MM.1S (cell line): ENCODE measurements at regions not wholly inside any gene's neighbourhood (a gene's known extent, or its start where the extent isn't known, plus 50 kb on each side); places are given as distances from the start of the nearest gene placed in this dataset.

Source experiments
- DNase-seq: peaks from one replicate; pipeline ENCODE4 v3.0.0-alpha.2; 2015
- H2AFZ ChIP-seq: fragments of 300-600 bp; sonication (generic); 2 replicates; pipeline ENCODE4 v1.6.0; 2016; ENCODE audit warnings: antibody characterized with exemption, low read length
- H3F3A ChIP-seq: fragments of 300-600 bp; sonication (generic); 2 replicates; pipeline ENCODE4 v1.6.1; 2016; ENCODE audit warnings: mild to moderate bottlenecking, antibody characterized with exemption, low read length, moderate library complexity, mixed read lengths; ENCODE audit not compliant: insufficient read depth
- H3K27ac ChIP-seq: fragments of 300-600 bp; sonication (generic); 2 replicates; pipeline ENCODE4 v1.5.1; 2016; ENCODE audit warnings: mild to moderate bottlenecking, low read length
- H3K27me3 ChIP-seq: fragments of 300-600 bp; sonication (generic); replicated peaks from 2 replicates; pipeline ENCODE4 v1.6.0; 2016; ENCODE audit warnings: low read length; ENCODE audit not compliant: insufficient read depth
- H3K36me3 ChIP-seq: fragments of 300-600 bp; sonication (generic); replicated peaks from 2 replicates; pipeline ENCODE4 v1.6.1; 2016; ENCODE audit warnings: mild to moderate bottlenecking, low read length, mixed read lengths; ENCODE audit not compliant: insufficient read depth
- H3K4me1 ChIP-seq: fragments of 300-600 bp; sonication (generic); 2 replicates; pipeline ENCODE4 v1.6.1; 2016; ENCODE audit warnings: low read length, mixed read lengths
- H3K4me2 ChIP-seq: fragments of 300-600 bp; sonication (generic); 2 replicates; pipeline ENCODE4 v1.6.0; 2016; ENCODE audit warnings: low read depth, low read length
- H3K4me3 ChIP-seq: fragments of 300-600 bp; sonication (generic); 2 replicates; pipeline ENCODE4 v1.5.1; 2016; ENCODE audit warnings: low read length, mixed read lengths
- H3K79me2 ChIP-seq: fragments of 300-600 bp; sonication (generic); 2 replicates; pipeline ENCODE4 v1.6.1; 2016; ENCODE audit warnings: mixed run types, low read length, mixed read lengths
- H3K9ac ChIP-seq: fragments of 300-600 bp; sonication (generic); 2 replicates; pipeline ENCODE4 v1.6.1; 2016; ENCODE audit warnings: low read length, mixed read lengths
- H3K9me2 ChIP-seq: fragments of 300-600 bp; sonication (generic); replicated peaks from 2 replicates; pipeline ENCODE4 v1.6.1; 2016; ENCODE audit warnings: mild to moderate bottlenecking, low read length, mixed read lengths; ENCODE audit not compliant: insufficient read depth
- H3K9me3 ChIP-seq: fragments of 300-600 bp; sonication (generic); replicated peaks from 2 replicates; pipeline ENCODE4 v1.6.1; 2016; ENCODE audit warnings: mild to moderate bottlenecking, low read length, mixed read lengths; ENCODE audit not compliant: insufficient read depth
- H4K20me1 ChIP-seq: fragments of 300-600 bp; sonication (generic); 2 replicates; pipeline ENCODE4 v1.6.1; 2016; ENCODE audit warnings: mild to moderate bottlenecking, low read length, moderate library complexity, mixed read lengths; ENCODE audit not compliant: insufficient read depth
- EZH2 ChIP-seq: fragments of 300-600 bp; sonication (generic); optimal IDR thresholded peaks from 2 replicates; pipeline ENCODE3; 2017; ENCODE audit warnings: low read depth, mild to moderate bottlenecking, antibody characterized with exemption, low read length, mixed read lengths
- EZH2phosphoT487 ChIP-seq: fragments of 300-600 bp; sonication (generic); IDR thresholded peaks from 2 replicates; pipeline ENCODE4 v1.6.1; 2018; ENCODE audit warnings: antibody characterized with exemption, low read length
- TF ChIP-seq, protein P1 (sequence below): fragments of 300-600 bp; sonication (generic); IDR thresholded peaks from 2 replicates; pipeline ENCODE4 v1.5.1; 2016; ENCODE audit warnings: antibody characterized with exemption, low read length, mixed read lengths

DNA sequence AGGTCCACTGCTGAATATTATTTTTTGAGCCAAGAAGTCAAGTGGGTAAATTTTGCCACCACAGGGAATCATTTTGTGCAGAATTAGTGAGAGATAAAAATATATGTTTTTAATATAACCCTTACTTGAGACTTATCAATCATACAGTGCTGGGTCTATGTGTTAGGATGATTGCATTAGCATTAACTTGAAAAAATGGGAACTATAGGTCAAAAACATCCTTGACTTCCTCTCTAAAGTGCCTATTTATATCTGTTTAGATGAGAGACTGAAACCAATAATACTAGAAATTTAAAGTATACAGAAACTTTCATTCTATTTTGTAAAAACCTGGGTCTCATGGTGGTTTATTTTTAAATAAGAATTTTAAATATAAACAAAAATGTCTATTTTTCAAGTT lies 65.1 kb upstream of the CARD18 start:
- Histone ChIP-seq H3K4me3 (no peak overlapping the region), H4K20me1 (no peaks in the 10 kb centered on the region), H3K4me1 (no peaks in the 10 kb centered on the region), H3K27ac (no peak overlapping the region), H3K4me2 (no peak overlapping the region), H3K27me3 (no peaks in the 10 kb centered on the region), H3K9me2 (no peaks in the 10 kb centered on the region), H3K36me3 (no peaks in the 10 kb centered on the region), H3F3A (no peaks in the 10 kb centered on the region), H3K79me2 (no peaks in the 10 kb centered on the region), H3K9ac (no peak overlapping the region), H3K9me3 (no peaks in the 10 kb centered on the region), H2AFZ (no peak overlapping the region)
- TF ChIP-seq, protein P1, sequence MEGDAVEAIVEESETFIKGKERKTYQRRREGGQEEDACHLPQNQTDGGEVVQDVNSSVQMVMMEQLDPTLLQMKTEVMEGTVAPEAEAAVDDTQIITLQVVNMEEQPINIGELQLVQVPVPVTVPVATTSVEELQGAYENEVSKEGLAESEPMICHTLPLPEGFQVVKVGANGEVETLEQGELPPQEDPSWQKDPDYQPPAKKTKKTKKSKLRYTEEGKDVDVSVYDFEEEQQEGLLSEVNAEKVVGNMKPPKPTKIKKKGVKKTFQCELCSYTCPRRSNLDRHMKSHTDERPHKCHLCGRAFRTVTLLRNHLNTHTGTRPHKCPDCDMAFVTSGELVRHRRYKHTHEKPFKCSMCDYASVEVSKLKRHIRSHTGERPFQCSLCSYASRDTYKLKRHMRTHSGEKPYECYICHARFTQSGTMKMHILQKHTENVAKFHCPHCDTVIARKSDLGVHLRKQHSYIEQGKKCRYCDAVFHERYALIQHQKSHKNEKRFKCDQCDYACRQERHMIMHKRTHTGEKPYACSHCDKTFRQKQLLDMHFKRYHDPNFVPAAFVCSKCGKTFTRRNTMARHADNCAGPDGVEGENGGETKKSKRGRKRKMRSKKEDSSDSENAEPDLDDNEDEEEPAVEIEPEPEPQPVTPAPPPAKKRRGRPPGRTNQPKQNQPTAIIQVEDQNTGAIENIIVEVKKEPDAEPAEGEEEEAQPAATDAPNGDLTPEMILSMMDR, result no peak
- TF ChIP-seq EZH2 (no peak), EZH2phosphoT487 (no peak)
- no peak for DNase-seq

DNA sequence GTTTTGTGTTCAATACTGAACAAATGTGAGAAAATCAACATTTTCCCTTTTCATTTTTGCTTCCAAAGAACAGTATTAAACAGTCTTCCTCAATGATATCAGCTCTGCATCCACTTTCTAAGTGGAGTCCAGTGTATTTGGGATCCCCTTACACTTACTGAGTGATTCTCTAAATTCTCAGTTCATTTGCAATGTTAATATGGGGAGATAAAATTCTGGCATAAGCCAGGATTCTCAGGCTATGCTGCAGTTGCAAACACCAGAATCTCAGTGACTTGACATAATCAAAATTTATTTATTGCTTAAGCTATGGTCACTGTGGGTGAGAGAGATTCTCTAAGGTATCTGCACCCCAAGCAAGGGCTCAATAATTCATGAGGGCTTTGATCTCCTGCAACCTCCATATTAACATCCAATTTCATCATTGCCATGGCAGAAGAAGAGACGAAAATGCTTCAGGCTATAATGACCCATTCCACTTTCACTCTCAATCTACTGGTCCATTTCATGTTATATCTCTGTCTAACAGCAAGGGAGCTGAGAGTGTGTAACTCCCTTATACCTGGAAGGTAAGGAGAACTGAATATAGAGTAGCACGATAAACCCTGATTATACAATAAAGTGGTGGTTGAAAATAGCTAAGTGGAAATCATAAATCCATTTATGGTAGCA lies 64.1 kb upstream of the CARD18 start:
- Histone ChIP-seq H3K9me3 (no peaks in the 10 kb centered on the region), H3K4me2 (no peak overlapping the region), H3K4me3 (no peak overlapping the region), H3K9me2 (no peaks in the 10 kb centered on the region), H3K79me2 (no peaks in the 10 kb centered on the region), H3K9ac (no peak overlapping the region), H3K27ac (no peak overlapping the region), H3K4me1 (no peaks in the 10 kb centered on the region), H3K36me3 (no peaks in the 10 kb centered on the region), H3K27me3 (no peaks in the 10 kb centered on the region), H4K20me1 (no peaks in the 10 kb centered on the region), H2AFZ (no peak overlapping the region), H3F3A (no peaks in the 10 kb centered on the region)
- TF ChIP-seq, protein P1, result no peak
- no peak for TF ChIP-seq EZH2phosphoT487
- no peak for TF ChIP-seq EZH2
- no peak for DNase-seq

DNA sequence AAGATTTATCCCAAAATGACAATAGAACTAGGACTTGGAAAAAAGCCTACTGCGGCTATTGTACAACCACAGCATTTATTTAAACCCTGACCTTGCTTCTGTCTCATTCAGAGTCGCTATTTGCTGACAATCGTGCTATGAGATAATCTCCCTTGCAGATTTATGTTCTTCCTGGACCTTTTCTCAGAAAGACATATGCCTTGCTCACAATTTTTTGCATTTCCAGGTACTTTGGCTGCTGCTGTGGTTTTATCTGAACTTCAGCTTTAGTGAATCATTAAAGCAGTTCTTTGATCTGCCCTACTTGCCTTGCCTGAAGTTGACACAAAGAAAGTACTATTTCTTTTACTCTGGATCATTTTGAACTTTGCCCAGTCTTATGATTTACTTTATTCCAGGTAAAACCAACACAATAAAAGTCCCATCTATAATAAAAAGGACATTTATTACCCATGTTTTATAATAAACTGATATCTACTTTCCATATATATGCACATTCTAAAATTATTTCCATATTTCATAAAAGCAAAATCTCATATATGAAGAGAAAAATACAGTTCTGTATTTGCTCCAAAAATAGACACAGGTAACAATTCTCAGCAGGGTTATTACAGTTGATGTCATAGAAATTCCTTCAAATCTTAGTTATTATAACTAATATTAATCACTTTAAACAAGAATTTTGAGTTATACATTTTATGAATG lies 63.4 kb upstream of the CARD18 start:
- Histone ChIP-seq H2AFZ (no peak overlapping the region), H3K4me3 (no peak overlapping the region), H3K9ac (no peak overlapping the region), H3F3A (no peaks in the 10 kb centered on the region), H3K27ac (no peak overlapping the region), H3K79me2 (no peaks in the 10 kb centered on the region), H3K36me3 (no peaks in the 10 kb centered on the region), H3K9me3 (no peaks in the 10 kb centered on the region), H3K4me2 (no peak overlapping the region), H4K20me1 (no peaks in the 10 kb centered on the region), H3K9me2 (no peaks in the 10 kb centered on the region), H3K27me3 (no peaks in the 10 kb centered on the region), H3K4me1 (no peaks in the 10 kb centered on the region)
- no peak for DNase-seq
- TF ChIP-seq, protein P1, result no peak
- TF ChIP-seq EZH2phosphoT487, result no peak
- TF ChIP-seq EZH2, result no peak
